H1 (cell line): ENCODE measurements at regions not wholly inside any gene's neighbourhood (a gene's known extent, or its start where the extent isn't known, plus 50 kb on each side); places are given as distances from the start of the nearest gene placed in this dataset.

Source experiments
- CTCF ChIA-PET: fragments of 300-600 bp; sonication (Branson Sonifier 250); formaldehyde crosslinking; loops from one replicate; lab custom pipeline; 2021; ENCODE audit not compliant: partially characterized antibody; lab: Charles Lee
- POLR2A ChIA-PET: fragments of 300-600 bp; sonication (Branson Sonifier 250); formaldehyde crosslinking; loops from one replicate; lab custom pipeline; 2021; ENCODE audit warnings: inconsistent platforms; ENCODE audit not compliant: partially characterized antibody; lab: Charles Lee
- DNase-seq, 2 experiments: peaks; one replicate each; pipeline versions ENCODE4 v3.0.0 to v3.0.0-alpha.2; 2010 to 2022; ENCODE audit warnings: low spot score in 2 of 2, low read depth in 1 of 2, mixed read lengths in 1 of 2
- FAIRE-seq: peaks from 2 replicates; lab custom pipeline; 2011; peaks lifted over from hg19 to GRCh38; lab: Jason Lieb, UNC
- H2AFZ ChIP-seq: 2 replicates; pipeline ENCODE4 v1.8.1; 2012; ENCODE audit warnings: low read length, inconsistent platforms
- H2AK5ac ChIP-seq: 2 replicates; pipeline ENCODE4 v1.6.1; 2013; ENCODE audit warnings: low read depth, low read length
- H2BK120ac ChIP-seq: replicated peaks from 2 replicates; pipeline ENCODE3; 2013; ENCODE audit warnings: low read depth, low read length, inconsistent platforms
- H2BK12ac ChIP-seq: 2 replicates; pipeline ENCODE4 v1.6.1; 2013; ENCODE audit warnings: low read depth, low read length
- H2BK15ac ChIP-seq: 2 replicates; pipeline ENCODE4 v1.6.1; 2013; ENCODE audit warnings: low read length
- H2BK20ac ChIP-seq: 2 replicates; pipeline ENCODE4 v1.6.1; 2013; ENCODE audit warnings: low read length
- H2BK5ac ChIP-seq: 2 replicates; pipeline ENCODE4 v1.6.1; 2013; ENCODE audit warnings: low read depth, low read length
- H3K14ac ChIP-seq: 2 replicates; pipeline ENCODE4 v1.6.1; 2013; ENCODE audit warnings: inconsistent platforms; ENCODE audit not compliant: insufficient read length
- H3K18ac ChIP-seq: 2 replicates; pipeline ENCODE4 v1.6.1; 2013; ENCODE audit warnings: low read length; ENCODE audit errors: extremely low read depth
- H3K23ac ChIP-seq: 2 replicates; pipeline ENCODE4 v1.6.1; 2013; ENCODE audit warnings: inconsistent platforms; ENCODE audit not compliant: insufficient read length
- H3K23me2 ChIP-seq: 2 replicates; pipeline ENCODE4 v1.6.1; 2013; ENCODE audit warnings: low read depth, low read length
- H3K27ac ChIP-seq: 2 replicates; pipeline ENCODE4 v1.6.1; 2011; ENCODE audit warnings: low read depth, low read length, inconsistent platforms
- H3K27me3 ChIP-seq, 4 experiments: replicated peaks in 1 of 4; 1 replicate in 1 of 4; 2 replicates in 3 of 4; pipeline versions ENCODE4 v1.6.1 to v1.8.1; 2011 to 2013; ENCODE audit warnings: low read length in 3 of 4, mild to moderate bottlenecking in 3 of 4, inconsistent platforms in 2 of 4, mixed read lengths in 2 of 4, moderate library complexity in 1 of 4; ENCODE audit not compliant: control insufficient read depth in 3 of 4, insufficient read depth in 3 of 4; ENCODE audit errors: extremely low read depth in 1 of 4
- H3K36me3 ChIP-seq, 4 experiments: 2 replicates each; pipeline versions ENCODE4 v1.6.1 to v1.8.1; 2011 to 2013; ENCODE audit warnings: mild to moderate bottlenecking in 4 of 4, low read length in 3 of 4, moderate library complexity in 2 of 4, control low read depth in 1 of 4, inconsistent platforms in 1 of 4; ENCODE audit not compliant: insufficient read depth in 4 of 4, control insufficient read depth in 2 of 4
- H3K4ac ChIP-seq: replicated peaks from 2 replicates; pipeline ENCODE3; 2013; ENCODE audit warnings: low read length, low read depth, mixed read lengths, inconsistent platforms; ENCODE audit not compliant: insufficient read length
- H3K4me1 ChIP-seq, 4 experiments: replicated peaks in 1 of 4; 1 replicate in 1 of 4; 2 replicates in 3 of 4; pipeline versions ENCODE4 v1.6.1 to v1.8.1; 2011 to 2013; ENCODE audit warnings: low read length in 3 of 4, inconsistent platforms in 2 of 4, mixed read lengths in 1 of 4; ENCODE audit not compliant: insufficient read depth in 4 of 4, control insufficient read depth in 3 of 4
- H3K4me2 ChIP-seq, 2 experiments: 2 replicates each; pipeline versions ENCODE4 v1.6.1 to v1.8.1; 2011 to 2013; ENCODE audit warnings: low read depth in 2 of 2, low read length in 2 of 2, control low read depth in 1 of 2, inconsistent platforms in 1 of 2, mild to moderate bottlenecking in 1 of 2; ENCODE audit not compliant: insufficient read depth in 1 of 2
- H3K4me3 ChIP-seq, 4 experiments: fragments of 200-600, 300-600 bp in 1 of 4; sonication (generic), shearing (Covaris generic), sonication (Bioruptor Twin) in 1 of 4; 2 replicates each; pipeline versions ENCODE4 v1.5.1 to v1.8.1; 2011 to 2016; ENCODE audit warnings: low read length in 4 of 4, low read depth in 3 of 4, control low read depth in 2 of 4, inconsistent platforms in 2 of 4, mild to moderate bottlenecking in 2 of 4, mixed read lengths in 1 of 4, moderate library complexity in 1 of 4; ENCODE audit not compliant: insufficient read depth in 2 of 4; ENCODE audit errors: extremely low read depth in 1 of 4
- H3K56ac ChIP-seq: replicated peaks from 2 replicates; pipeline ENCODE3; 2013; ENCODE audit warnings: low read depth, mild to moderate bottlenecking, mixed read lengths, low read length, inconsistent platforms; ENCODE audit not compliant: insufficient read length
- H3K79me1 ChIP-seq: 2 replicates; pipeline ENCODE4 v1.6.1; 2013; ENCODE audit warnings: low read depth, low read length, control low read depth
- H3K79me2 ChIP-seq, 2 experiments: 2 replicates each; pipeline versions ENCODE4 v1.6.1 to v1.8.1; 2012 to 2013; ENCODE audit warnings: low read length in 2 of 2, mild to moderate bottlenecking in 2 of 2, inconsistent platforms in 1 of 2; ENCODE audit not compliant: insufficient read depth in 2 of 2, control insufficient read depth in 1 of 2
- H3K9ac ChIP-seq, 4 experiments: replicated peaks in 1 of 4; 1 replicate in 1 of 4; 2 replicates in 3 of 4; pipeline versions ENCODE4 v1.6.1 to v1.8.1; 2011 to 2013; ENCODE audit warnings: low read depth in 3 of 4, low read length in 3 of 4, control low read depth in 2 of 4, mild to moderate bottlenecking in 2 of 4, moderate library complexity in 2 of 4, inconsistent platforms in 1 of 4; ENCODE audit errors: extremely low read depth in 1 of 4
- H3K9me3 ChIP-seq, 2 experiments: 2 replicates each; pipeline versions ENCODE4 v1.6.1 to v1.8.1; 2012 to 2013; ENCODE audit warnings: mild to moderate bottlenecking in 2 of 2, moderate library complexity in 2 of 2, control low read depth in 1 of 2, inconsistent platforms in 1 of 2, low read depth in 1 of 2, low read length in 1 of 2, mixed read lengths in 1 of 2; ENCODE audit not compliant: insufficient read depth in 2 of 2
- H4K20me1 ChIP-seq, 2 experiments: replicated peaks in 1 of 2; 2 replicates each; pipeline versions ENCODE3 to v1.8.1; 2011 to 2013; ENCODE audit warnings: inconsistent platforms in 2 of 2, low read length in 2 of 2, mild to moderate bottlenecking in 1 of 2; ENCODE audit not compliant: insufficient read depth in 2 of 2, control insufficient read depth in 1 of 2
- H4K5ac ChIP-seq: 2 replicates; pipeline ENCODE4 v1.6.1; 2013; ENCODE audit warnings: low read length, low read depth, mixed read lengths, inconsistent platforms; ENCODE audit not compliant: insufficient read length
- H4K8ac ChIP-seq: 2 replicates; pipeline ENCODE4 v1.8.0; 2013; ENCODE audit warnings: mild to moderate bottlenecking, moderate library complexity, low read length, inconsistent platforms; ENCODE audit not compliant: insufficient read depth; ENCODE audit errors: extremely low read depth
- H4K91ac ChIP-seq: replicated peaks from 2 replicates; pipeline ENCODE3; 2013; ENCODE audit warnings: low read length, mixed read lengths, inconsistent platforms; ENCODE audit not compliant: insufficient read length
- ASH2L ChIP-seq: fragments of 200-600, 300-600 bp; sonication (generic); IDR thresholded peaks from one replicate; pipeline ENCODE4 v1.7.1; 2017; ENCODE audit warnings: low read length
- ATF3 ChIP-seq: IDR thresholded peaks from 2 replicates; pipeline ENCODE4 v1.6.1; 2011; ENCODE audit warnings: low read depth, mild to moderate bottlenecking, low read length; ENCODE audit not compliant: insufficient read depth
- CTBP2 ChIP-seq: IDR thresholded peaks from 2 replicates; pipeline ENCODE4 v1.7.0; 2011; ENCODE audit warnings: borderline replicate concordance, mild to moderate bottlenecking, moderate library complexity, mixed read lengths, low read length; ENCODE audit not compliant: insufficient read depth, insufficient read length
- EGR1 ChIP-seq: IDR thresholded peaks from 2 replicates; pipeline ENCODE4 v1.6.1; 2011; ENCODE audit warnings: low read depth, low read length, borderline replicate concordance
- GTF2F1 ChIP-seq: IDR thresholded peaks from 2 replicates; pipeline ENCODE4 v1.6.1; 2012; ENCODE audit warnings: low read depth, low read length, improper control_type of control experiment, borderline replicate concordance
- JUND ChIP-seq: IDR thresholded peaks from 2 replicates; pipeline ENCODE4 v1.6.1; 2011; ENCODE audit warnings: mild to moderate bottlenecking, improper control_type of control experiment, low read length
- KDM1A ChIP-seq: fragments of 200-600, 300-600 bp; sonication (generic); IDR thresholded peaks from 2 replicates; pipeline ENCODE4 v1.7.1; 2016; ENCODE audit warnings: mild to moderate bottlenecking, low read length, borderline replicate concordance
- KDM5A ChIP-seq: fragments of 200-600 bp; IDR thresholded peaks from 2 replicates; pipeline ENCODE4 v1.7.1; 2012; ENCODE audit warnings: mild to moderate bottlenecking, low read length, inconsistent platforms, mixed read lengths
- NANOG ChIP-seq: IDR thresholded peaks from 2 replicates; pipeline ENCODE4 v1.6.1; 2011; ENCODE audit warnings: low read length, low read depth, mild to moderate bottlenecking, inconsistent platforms; ENCODE audit not compliant: insufficient read depth, poor library complexity, severe bottlenecking
- POU5F1 ChIP-seq: IDR thresholded peaks from 2 replicates; pipeline ENCODE4 v1.6.1; 2011; ENCODE audit warnings: low read depth, mild to moderate bottlenecking, low read length, moderate library complexity
- SAP30 ChIP-seq: fragments of 300-600 bp; sonication (generic); IDR thresholded peaks from 2 replicates; pipeline ENCODE4 v1.7.1; 2012; ENCODE audit warnings: low read length, moderate library complexity, mild to moderate bottlenecking, inconsistent platforms; ENCODE audit not compliant: insufficient read depth, insufficient replicate concordance
- SIRT6 ChIP-seq: IDR thresholded peaks from one replicate; pipeline ENCODE4 v1.7.1; 2012; ENCODE audit warnings: low read length, inconsistent platforms
- SUZ12 ChIP-seq: fragments of 200-600 bp; sonication (generic); IDR thresholded peaks from 2 replicates; pipeline ENCODE4 v1.6.1; 2012; ENCODE audit warnings: mild to moderate bottlenecking, inconsistent platforms, low read length, moderate library complexity, mixed read lengths
- whole genome bisulfite sequencing, 2 experiments: shearing (Covaris generic) in 1 of 2; methylation state at CpG; one replicate each; pipeline versions ENCODE4 v1.1.6 to v1.1.7; 2013 to 2015; ENCODE audit warnings: low lambda C conversion rate in 2 of 2, mixed read lengths in 2 of 2, inconsistent platforms in 1 of 2, low coverage in 1 of 2, missing lambda C conversion rate in 1 of 2; ENCODE audit not compliant: insufficient replicate concordance in 2 of 2, insufficient coverage in 1 of 2, insufficient read length in 1 of 2; ENCODE audit errors: extremely low coverage in 1 of 2, missing lambda C conversion rate in 1 of 2; 5-methylcytosine and 5-hydroxymethylcytosine counted together

GRCh38 chr5:118173340-118173739 is 815.0 kb downstream of the DTWD2 start (continued):
- no peak for TF ChIP-seq KDM1A

- Histone ChIP-seq H3K4me3 (no peak overlapping the region), H2BK12ac (no peak overlapping the region), H3K14ac (no peak overlapping the region), H4K5ac (no peak overlapping the region), H2BK5ac (no peak overlapping the region), H3K4me2 (no peak overlapping the region), H2BK15ac (no peak overlapping the region), H4K20me1 (no peaks in the 10 kb centered on the region), H4K8ac (no peak overlapping the region), H3K56ac (no peak overlapping the region), H3K9ac (no peak overlapping the region), H3K27me3 (no peaks in the 10 kb centered on the region), H2AFZ (no peak overlapping the region), H3K18ac (no peak overlapping the region), H4K91ac (no peak overlapping the region), H3K27ac (no peak overlapping the region), H3K9me3 (no peaks in the 10 kb centered on the region), H3K4ac (no peak overlapping the region), H2AK5ac (no peak overlapping the region), H3K36me3 (no peaks in the 10 kb centered on the region), H3K23ac (no peak overlapping the region), H3K23me2 (no peaks in the 10 kb centered on the region), H3K79me2 (no peaks in the 10 kb centered on the region), H2BK20ac (no peak overlapping the region), H3K4me1 (no peaks in the 10 kb centered on the region), H2BK120ac (no peak overlapping the region), H3K79me1 (no peaks in the 10 kb centered on the region)
- ChIA-PET CTCF (interaction anchor here (0.6 kb wide), 1 partner anchor 413 kb away, joined by 3 read pairs; no protein-coding TSS in a partner anchor), POLR2A (no interaction called here)
- no peak for DNase-seq
- FAIRE-seq: no peak
- WGBS, 2 experiments: 90% methylated on average over 2 of the region's 2 CpGs; no CpG with 5 or more reads in 1 of the 2 experiments
- TF ChIP-seq POU5F1: no peak
- no peak for TF ChIP-seq KDM5A
- TF ChIP-seq JUND: no peak
- TF ChIP-seq SUZ12: no peak
- no peak for TF ChIP-seq GTF2F1
- no peak for TF ChIP-seq CTBP2
- TF ChIP-seq EGR1: no peak
- no peak for TF ChIP-seq SIRT6
- no peak for TF ChIP-seq SAP30
- TF ChIP-seq ASH2L: no peak
- no peak for TF ChIP-seq ATF3
- no peak for TF ChIP-seq NANOG
Measured at GRCh38 chr5:118165619-118166018, 822.7 kb downstream of the DTWD2 start.
